Sigmoid colon (tissue), 3 donors: ENCODE measurements at regions not wholly inside any gene's neighbourhood (a gene's known extent, or its start where the extent isn't known, plus 50 kb on each side); places are given as distances from the start of the nearest gene placed in this dataset.

Source experiments
- POLR2A ChIP-seq, 2 donors: fragments of 450-650 bp; IDR thresholded peaks; one replicate each; pipeline ENCODE4 v1.6.1; 2016; ENCODE audit warnings: antibody characterized with exemption in 2 of 2, mild to moderate bottlenecking in 2 of 2, moderate library complexity in 2 of 2
- TF ChIP-seq, protein P1 (sequence below), 4 experiments: fragments of 450-650 bp in 3 of 4; fragments of 200-600 bp in 1 of 4; IDR thresholded peaks; one replicate each; pipeline ENCODE4 v1.5.1; 2016 to 2019; ENCODE audit warnings: antibody characterized with exemption in 4 of 4, mild to moderate bottlenecking in 3 of 4, moderate library complexity in 2 of 4

DNA sequence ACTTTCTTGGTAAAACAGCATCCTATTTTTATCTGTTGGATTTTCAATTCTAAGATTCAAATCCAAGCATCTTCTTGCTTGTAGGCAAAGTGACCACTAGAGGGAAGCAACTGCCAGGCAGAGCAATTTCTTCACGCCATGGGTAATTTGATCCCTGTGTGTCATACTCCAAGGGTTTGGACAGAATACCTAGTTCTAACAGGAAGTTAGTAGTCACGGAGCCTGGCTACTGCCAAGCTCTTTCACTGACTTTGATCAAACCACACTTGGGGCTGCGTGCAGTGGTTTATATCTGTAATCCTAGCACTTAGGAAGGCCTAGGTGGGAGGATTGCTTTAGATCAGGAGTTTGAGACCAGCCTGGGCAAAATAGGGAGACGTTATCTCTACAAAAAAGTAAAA lies 473.6 kb upstream of the TNC start:
- TF ChIP-seq, protein P1, sequence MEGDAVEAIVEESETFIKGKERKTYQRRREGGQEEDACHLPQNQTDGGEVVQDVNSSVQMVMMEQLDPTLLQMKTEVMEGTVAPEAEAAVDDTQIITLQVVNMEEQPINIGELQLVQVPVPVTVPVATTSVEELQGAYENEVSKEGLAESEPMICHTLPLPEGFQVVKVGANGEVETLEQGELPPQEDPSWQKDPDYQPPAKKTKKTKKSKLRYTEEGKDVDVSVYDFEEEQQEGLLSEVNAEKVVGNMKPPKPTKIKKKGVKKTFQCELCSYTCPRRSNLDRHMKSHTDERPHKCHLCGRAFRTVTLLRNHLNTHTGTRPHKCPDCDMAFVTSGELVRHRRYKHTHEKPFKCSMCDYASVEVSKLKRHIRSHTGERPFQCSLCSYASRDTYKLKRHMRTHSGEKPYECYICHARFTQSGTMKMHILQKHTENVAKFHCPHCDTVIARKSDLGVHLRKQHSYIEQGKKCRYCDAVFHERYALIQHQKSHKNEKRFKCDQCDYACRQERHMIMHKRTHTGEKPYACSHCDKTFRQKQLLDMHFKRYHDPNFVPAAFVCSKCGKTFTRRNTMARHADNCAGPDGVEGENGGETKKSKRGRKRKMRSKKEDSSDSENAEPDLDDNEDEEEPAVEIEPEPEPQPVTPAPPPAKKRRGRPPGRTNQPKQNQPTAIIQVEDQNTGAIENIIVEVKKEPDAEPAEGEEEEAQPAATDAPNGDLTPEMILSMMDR (IDR thresholded peaks at IDR 0.05): peak; percentile 34 to 70 (median 54)
- TF ChIP-seq POLR2A (IDR thresholded peaks at IDR 0.05): no peak
